NCI-H1105 (cell line): ENCODE measurements at regions not wholly inside any gene's neighbourhood (a gene's known extent, or its start where the extent isn't known, plus 50 kb on each side); places are given as distances from the start of the nearest gene placed in this dataset.
"Not testable (repeated sequence)": the region's sequence is repeated elsewhere in the genome, so short reads cannot be mapped to it uniquely, and the experiment has no call there.

Experiments used
- DNase-seq: peaks from one replicate; lab custom pipeline; 2025; lab: John Stamatoyannopoulos, UW

DNA sequence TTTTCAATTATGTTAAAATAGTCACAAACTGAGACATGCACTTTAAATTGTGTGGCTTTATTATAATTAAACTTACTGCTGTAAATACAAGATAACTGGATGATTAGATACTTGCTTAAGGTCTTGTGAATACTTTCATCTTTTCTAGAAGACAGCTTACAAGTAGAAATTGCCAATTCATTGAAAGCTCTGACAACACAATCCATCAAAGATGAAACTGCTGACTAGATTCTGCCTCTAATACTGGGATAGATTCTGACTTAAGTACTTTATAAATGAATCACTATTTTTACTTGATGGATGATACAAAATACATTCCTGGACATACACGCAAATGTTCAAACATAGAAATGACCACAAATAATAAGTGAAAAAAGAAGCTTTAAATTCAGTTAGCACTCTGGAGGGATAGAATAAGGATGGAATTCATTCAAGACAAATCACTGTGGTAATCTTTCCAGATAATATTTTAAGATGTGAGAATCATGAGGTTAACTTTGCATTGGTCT is 876.8 kb downstream of the RPS29 start:
- no peak for DNase-seq

DNA sequence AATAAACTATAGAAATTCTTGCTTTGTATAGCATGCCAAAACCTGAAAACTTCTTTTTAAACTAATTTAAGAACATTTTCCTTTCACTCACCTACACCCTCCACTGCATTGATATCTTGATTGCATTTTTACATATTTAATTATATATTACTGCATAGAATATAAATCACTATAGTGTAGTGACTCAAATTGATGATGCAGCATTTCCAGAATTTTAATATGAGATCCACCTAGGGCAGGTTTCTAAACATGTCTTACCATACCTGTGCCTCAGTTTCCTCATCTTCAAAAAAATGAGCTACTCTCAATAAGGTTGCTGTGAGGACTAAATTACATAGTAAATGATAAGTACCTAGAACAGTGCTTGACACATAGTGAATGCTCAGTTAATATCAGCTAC is 881.5 kb downstream of the RPS29 start:
- no peak for DNase-seq

DNA sequence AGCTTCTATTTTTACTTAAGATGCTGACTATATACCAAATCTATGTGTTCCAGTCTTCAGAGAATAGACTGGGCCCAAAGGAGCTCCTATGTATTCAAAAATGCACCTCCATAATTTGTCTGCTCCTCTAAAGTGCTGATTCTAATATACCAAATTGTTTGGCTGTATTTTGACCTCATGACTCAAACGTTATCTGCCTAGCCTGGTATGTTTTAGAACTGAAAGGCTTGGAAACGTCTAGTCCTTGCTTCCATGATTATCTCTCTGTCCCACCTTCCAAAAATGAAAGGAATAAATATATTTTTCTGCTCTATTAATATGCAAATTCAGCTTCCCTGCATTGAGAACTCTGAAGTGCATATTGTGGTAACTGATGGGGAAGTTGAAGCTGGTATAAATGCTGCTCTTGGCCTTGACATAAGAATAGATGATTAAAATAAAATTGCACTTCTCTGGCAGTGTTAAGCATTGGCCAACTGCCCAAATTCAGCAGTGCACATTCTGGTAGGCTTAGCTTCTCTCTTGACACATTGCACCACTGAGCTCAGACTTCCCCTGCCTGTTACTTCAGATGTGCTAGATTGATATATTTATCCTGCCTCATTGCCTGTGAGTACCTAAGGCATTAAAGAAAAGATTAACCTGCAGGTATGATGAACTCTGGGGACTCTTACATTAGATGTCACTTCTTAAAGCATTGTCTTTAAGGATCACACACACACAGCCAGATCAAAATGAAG is 882.3 kb downstream of the RPS29 start:
- peak; percentile 4 for DNase-seq

DNA sequence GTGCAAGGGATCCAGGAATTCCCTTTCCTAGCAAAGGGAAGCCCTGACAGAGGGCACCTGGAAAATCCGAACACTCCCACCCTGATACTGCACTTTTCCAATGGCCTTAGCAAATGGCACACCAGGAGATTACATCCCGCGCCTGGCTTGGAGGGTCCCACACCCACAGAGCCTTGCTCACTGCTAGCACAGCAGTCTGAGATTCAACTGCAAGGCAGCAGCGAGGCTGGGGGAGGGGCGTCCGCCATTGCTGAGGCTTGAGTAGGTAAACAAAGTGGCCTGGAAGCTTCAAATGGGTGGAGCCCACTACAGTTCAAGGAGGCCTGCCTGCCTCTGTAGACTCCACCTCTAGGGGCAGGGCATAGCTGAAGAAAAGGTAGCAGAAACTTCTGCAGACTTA is 888.8 kb downstream of the RPS29 start:
- not testable (repeated sequence) for DNase-seq

DNA sequence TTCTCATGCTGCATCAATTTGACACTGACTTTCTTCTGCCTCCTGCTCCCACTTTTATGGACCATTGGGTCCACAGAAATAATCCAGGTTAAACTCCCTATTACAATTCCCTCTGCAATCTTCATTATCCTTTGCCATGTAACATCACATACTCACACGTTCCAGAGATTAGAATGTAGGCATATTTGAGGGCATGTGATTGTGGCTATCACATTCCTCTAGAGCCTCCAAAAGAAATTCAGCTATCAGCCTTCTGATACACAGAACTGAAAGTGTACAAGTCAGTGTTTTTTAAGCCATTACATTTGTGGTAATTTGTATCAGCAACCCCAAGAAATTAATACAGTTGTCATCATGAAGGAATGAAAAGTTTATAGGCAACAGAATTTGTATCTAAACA is 892.4 kb downstream of the RPS29 start:
- no peak for DNase-seq

DNA sequence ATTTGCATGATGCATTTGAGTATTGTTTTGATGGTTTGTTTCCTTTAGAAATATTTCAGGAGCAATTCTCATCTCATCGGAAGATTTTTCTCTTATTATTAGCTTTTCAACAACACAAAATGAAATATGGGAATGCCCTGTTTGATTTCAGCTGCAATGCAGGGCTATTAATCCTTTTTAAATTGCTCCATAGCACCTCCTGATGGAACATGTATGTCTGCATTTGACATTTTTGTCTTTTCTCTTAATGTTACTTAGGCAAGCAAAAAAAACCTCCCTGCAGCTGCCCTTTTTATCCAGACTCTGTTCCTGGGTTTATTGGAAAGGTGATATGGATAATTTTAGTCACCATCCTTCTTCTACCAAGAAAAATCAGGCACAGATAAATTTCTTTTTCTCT is 895.8 kb downstream of the RPS29 start:
- peak; percentile 1 for DNase-seq

DNA sequence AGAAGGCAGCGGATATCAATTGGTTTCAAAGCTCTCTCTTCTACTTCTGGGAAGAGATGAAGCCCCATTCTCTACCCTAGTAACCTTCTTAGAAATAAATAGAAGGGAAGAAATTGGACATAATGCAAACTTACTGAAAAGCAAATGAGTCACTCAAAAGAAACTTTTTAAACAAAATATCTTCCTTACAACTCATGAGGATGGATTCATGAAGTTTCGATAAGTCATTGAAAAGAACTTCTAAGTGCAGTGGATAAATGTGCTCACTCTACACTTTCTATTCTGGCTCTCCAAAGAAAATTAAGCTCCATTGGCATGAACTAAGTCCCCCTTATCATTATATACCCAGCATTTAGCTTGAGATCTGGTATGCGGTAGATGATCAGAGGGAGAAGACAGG is 899.5 kb downstream of the RPS29 start:
- no peak for DNase-seq

DNA sequence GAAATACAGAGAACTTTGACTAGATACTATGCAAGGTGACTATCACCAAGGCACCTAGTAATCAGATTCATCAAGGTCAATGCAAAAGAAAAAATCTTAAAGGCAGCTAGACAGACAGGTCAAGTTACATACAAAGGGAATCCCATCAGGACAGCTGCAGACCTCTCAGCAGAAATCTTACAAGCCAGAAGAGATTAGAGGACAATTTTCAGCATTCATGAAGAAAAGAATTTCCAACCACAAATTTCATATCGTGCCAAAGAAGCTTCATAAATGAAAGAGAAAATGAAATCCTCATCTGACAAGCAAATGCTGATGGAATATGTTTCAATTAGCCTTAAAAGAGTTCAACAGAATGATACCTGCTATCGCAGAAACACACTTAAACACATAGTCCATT is 913.7 kb downstream of the RPS29 start:
- no peak for DNase-seq

DNA sequence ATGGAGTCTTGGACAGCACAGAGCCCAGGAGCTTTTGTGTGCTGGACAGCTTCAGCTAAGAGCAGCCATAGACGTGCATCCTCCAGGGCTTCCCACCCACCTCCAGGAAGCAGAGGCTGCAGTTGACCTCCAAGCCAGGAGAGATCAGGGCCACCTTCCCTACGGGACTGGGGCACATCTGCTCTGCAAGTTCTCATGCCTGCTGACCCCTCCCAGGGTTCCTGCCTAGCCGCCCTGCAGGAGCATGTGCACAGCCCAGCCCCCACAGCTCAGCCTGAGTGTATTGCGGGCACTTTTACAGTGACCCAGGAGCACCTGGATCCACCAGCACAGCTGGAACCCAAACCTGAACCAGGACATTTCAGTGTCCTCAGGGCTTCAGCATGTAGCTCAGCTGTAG is 915.2 kb downstream of the RPS29 start:
- DNase-seq, result no peak

DNA sequence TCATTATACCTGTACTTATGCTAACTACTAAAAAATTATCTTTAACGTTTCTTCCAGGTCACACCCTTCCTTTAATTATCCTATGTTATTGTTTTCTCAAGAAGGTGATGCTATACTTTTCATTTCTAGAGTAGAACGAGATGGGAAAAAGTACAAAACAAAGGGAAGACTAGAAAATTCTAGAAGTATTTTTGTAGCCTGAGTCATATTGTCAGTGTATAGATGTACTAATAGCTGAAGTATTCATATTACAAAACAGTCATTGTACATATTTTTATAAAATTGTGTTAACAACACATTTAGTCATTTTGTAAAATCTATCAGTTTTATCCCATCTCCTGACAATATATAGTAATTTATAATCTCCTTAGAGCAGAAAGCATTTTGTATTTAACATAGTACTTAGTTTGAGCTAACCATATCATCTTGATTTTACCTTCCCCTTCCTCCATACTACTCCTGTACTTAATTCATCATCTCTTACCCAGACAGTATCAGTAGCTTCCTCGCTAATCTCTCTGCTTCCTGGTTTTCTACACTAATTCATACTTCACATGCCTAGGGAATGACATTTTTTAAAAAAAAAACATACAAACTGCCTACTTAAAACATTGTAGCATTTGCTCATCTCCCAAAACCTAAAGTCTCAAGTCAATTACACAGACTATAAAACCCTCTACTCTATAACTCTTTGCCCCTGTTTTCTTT is 920.9 kb downstream of the RPS29 start:
- DNase-seq, result no peak

DNA sequence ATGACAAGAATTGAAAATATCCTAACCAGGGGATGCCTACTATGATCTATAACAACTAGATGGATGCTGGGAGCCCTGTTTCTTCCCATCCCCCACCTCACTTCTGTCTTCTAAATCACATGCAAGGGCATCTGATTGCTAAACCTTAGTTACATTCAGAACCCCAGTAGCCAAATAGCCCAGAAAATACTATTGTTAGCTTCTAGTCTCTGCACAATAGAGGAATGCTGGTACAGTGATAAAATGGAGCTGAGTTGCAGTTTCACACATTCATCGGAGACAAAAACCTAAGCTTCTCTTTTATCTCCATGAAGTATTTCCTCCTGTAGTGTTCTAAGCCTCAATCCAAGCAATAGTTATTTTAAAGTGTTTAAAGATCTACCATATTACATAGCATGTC is 942.9 kb downstream of the RPS29 start:
- DNase-seq, result no peak

DNA sequence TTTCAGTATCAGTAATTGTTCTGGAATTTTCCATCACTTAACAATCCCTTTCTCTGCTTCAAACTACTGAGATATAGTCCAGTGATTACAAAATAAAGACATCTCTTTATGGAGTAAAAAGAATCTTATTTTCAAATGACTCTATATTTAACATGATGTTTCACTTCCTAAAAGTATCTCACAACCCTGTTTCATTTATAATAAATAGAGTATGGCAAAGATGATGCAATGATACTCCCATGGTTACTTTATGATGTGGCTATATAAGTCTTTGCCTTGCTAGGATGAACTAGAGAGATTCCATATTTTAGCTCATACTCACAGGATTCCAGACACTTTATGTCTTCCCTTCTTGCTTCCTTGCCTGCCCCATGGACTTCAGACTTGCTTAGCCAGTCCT is 953.5 kb upstream of the MDGA2 start:
- no peak for DNase-seq

DNA sequence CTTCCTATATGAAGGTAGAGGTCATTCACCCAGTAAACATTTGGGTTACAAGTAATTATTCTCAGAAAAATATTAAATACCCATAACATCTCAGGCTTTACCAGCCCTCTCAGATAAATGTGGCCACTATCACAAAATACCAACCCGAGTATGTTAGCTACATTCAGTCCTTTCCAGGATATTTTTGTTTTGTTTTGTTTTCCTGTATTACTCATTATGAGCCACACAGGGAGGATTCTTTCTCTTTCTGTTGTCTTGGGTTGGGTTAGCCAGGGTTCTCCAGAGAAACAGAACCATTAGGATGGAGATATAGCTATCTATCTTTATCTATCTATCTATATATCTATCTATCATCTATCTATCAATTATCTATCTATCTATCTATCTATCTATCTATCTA is 947.6 kb upstream of the MDGA2 start:
- DNase-seq, result no peak

DNA sequence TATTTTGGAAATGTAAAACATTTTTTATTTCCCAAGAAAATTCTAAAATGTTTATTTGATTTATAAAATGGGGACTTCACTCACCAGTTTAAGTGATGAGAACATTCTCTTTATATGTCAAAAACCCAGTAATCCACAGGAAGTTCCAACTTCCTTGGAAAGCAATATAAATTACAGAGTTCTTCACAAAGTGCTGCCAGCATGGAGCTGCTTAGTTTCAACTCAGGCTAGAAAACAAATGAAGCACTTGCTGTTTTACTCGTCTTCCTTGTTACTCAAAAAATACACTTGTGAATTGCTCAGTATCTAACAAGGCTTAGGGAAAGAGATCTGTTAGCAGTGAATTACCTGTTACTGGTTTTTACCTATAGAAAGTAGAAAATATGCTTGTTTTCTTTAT is 942.7 kb upstream of the MDGA2 start:
- no peak for DNase-seq

DNA sequence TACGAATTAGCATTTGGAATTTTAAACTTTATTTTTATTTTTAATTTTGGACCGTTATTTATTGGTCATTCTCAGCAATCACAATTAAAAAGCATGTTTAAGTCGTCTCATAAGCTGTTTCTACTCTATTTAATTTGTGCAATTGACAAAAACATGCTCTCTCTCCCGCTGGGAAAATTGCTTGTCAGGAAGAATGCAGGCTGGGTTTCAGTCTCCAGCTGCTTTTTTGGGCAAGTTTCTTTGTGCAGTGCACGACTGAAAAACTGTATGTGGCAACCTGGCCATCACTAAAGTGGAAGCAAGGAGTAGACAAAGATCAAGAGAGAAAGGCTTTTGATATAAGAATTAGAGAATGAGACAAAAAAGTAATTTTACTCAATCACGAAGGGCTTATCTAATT is 941.5 kb upstream of the MDGA2 start:
- DNase-seq, result no peak

DNA sequence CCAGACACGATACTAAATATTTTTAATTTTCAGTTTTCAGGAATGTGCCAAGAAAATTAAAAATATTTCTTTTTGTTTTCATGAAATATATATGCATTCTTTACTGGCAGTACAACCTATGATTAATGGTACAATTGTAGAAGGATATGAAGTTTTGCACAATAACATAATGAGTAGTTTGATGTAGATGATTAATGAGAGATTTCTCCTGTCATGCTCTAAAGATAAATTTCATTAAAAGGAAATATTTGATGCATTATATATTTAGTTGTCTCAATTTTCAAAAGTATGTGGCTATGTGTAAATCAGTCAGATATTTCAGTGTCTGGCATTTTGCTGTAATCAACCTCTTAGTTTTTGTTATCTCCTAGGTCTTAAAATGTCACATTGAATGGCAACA is 940.2 kb upstream of the MDGA2 start:
- DNase-seq, result no peak

DNA sequence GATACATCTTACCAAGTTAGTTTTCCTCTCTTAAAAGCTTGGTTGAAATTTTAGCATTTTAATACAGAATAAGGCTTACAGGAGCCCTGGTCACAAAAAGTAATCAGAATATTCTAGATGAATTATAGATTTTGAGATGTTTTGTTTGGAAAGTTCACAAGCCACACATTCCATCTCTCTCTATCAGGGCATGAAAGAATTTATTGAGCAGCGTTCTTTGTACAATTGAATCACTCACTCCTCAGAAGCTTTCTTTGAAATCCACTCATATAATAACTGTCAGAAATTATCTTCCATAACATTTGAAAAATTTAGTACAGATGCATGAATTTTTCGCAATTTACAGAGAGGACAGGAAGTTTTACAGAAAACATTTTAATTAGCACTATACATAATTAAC is 938.6 kb upstream of the MDGA2 start:
- no peak for DNase-seq

DNA sequence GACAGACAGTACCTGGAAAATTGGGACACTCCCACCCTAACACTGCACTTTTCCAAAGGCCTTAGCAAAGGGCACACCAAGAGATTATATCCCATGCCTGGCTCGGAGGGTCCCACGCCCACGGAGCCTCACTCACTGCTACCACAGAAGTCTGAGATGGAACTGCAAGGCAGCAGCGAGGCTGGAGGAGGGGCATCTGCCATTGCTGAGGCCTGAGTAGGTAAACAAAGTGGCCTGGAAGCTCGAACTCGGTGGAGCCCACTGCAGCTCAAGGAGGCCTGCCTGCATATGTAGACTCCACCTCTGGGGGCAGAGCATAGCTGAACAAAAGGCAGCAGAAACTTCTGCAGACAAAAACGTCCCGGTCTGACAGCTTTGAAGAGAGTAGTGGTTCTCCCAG is 931.6 kb upstream of the MDGA2 start:
- DNase-seq, result not testable (repeated sequence)

DNA sequence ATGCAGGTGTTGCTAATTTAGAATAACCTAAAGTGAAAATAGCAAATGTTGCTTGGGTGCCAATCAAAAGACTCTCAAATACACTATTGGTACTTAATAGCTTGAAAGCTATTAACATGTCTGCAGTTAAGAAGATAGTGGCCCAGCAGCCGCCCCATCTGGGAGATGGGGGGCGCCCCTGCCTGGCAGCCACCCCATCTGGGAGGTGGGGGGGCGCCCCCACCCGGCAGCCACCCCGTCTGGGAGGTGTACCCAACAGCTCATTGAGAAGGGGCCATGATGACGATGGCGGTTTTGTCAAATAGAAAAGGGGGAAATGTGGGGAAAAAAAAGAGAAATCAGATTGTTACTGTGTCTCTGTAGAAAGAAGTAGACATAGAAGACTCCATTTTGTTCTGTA is 923.1 kb upstream of the MDGA2 start:
- DNase-seq, result no peak

DNA sequence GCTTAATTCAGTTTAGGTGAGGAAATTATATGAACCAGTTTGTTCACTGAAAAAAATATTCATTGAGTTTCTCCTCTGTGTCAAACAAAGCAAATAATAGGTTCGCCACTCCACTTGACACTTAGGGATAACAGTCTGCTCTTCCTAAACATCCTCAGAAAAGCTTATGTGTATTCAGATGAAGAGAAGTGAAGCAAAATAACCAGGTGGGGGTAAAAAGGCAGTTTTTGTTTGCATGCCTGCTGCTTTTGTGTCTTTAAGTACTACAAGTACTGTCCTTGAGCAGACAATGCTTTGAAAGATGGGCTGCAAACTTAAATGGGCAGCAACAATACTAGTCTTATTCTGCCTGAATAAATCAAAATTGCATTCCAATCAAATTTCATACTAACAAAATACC is 910.7 kb upstream of the MDGA2 start:
- DNase-seq, result no peak

DNA sequence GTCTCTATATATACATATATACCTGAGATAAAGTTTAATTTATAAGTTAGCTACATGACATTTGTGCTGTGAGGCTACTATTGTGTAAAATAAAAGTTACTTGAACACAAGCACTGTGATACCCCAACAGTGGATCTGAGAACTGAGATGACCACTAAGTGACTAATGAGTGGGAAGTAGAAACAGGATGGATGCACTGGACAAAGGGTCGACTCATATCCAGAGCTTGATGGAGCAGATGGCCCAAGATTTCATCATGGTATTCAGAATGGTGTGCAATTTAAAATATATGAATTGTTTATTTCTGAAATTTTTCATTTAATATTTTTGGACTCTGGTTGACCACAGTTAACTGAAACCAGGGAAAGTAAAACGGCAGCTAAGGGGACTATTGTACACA is 908.6 kb upstream of the MDGA2 start:
- DNase-seq, result no peak

DNA sequence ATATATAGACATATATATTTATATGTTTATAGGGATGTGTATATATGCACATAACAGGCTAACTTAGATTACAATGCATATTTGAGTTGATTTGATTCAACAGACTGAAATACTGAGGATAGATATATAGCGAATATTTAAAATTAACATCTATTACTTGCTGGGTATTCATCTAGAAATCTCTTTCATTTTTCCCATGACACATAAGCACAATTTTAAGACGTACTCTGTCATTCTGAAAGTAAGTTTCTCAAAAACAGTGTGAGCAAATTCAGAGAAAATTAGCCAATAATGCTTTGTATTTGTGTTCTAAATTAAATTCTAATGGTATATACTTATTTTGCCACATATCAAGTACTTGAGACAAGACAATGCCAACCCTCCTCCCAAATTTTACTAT is 907.5 kb upstream of the MDGA2 start:
- no peak for DNase-seq

DNA sequence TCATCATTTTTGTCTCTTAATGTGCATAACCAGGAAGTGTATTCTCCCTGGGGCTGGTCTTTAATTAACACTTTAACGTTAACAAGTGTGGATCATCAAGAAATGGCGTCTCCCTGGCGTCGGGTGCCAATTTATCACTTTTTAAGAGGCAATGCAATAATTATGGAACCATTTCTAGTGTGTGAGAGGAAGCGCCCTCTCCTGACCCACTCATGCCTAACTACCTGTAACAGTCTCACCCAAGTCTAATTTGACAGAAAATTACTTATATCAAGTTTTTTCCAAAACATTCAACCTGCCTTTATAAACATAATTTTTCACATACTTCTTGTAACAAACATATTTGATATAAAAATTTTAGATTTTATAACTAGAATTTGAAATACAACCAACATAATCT is 905.3 kb upstream of the MDGA2 start:
- DNase-seq, result no peak

DNA sequence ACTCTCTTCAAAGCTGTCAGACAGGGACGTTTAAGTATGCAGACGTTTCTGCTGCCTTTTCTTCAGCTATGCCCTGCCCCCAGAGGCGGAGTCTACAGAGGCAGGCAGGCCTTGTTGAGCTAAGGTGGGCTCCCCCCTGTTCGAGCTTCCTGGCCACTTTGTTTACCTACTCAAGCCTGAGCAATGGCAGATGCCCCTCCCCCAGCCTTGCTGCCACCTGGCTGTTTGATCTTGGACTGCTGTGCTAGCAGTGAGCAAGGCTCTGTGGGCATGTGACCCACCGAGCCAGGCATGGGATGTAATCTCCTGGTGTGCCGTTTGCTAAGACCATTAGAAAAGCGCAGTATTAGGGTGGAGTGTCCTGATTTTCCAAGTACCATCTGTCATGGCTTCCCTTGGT is 900.4 kb upstream of the MDGA2 start:
- peak; percentile 24 for DNase-seq
